WTC11 (cell line): ENCODE measurements at regions not wholly inside any gene's neighbourhood (a gene's known extent, or its start where the extent isn't known, plus 50 kb on each side); places are given as distances from the start of the nearest gene placed in this dataset.

Experiments
- ATAC-seq: fragments of 200-7000 bp; cut with Tn5 transposase; 2 replicates; pipeline ENCODE4 v1.10.0; 2021; ENCODE audit warnings: mild to moderate bottlenecking, moderate library complexity
- CTCF ChIA-PET: fragments of 300-600 bp; sonication (Branson Sonifier 250); formaldehyde crosslinking; loops from one replicate; lab custom pipeline; 2021; ENCODE audit warnings: antibody characterized with exemption; lab: Charles Lee
- POLR2A ChIA-PET: fragments of 350-600 bp; sonication (Branson Sonifier 250); formaldehyde crosslinking; loops from one replicate; lab custom pipeline; 2021; ENCODE audit warnings: antibody characterized with exemption; lab: Charles Lee
- DNase-seq: peaks from one replicate; pipeline ENCODE4 v3.0.0; 2021; ENCODE audit warnings: low spot score
- H3K27ac Mint-ChIP-seq: 2 replicates; pipeline ENCODE4 v1.8.0; 2021; ENCODE audit warnings: mixed read lengths
- H3K27me3 Mint-ChIP-seq: 2 replicates; pipeline ENCODE4 v1.8.0; 2021; ENCODE audit warnings: low read depth, mild to moderate bottlenecking, moderate library complexity, mixed read lengths
- H3K36me3 Mint-ChIP-seq: 2 replicates; pipeline ENCODE4 v1.8.0; 2021; ENCODE audit warnings: mixed read lengths
- H3K4me1 Mint-ChIP-seq: 2 replicates; pipeline ENCODE4 v1.8.0; 2022; ENCODE audit warnings: mixed read lengths
- H3K4me3 Mint-ChIP-seq: 2 replicates; pipeline ENCODE4 v1.8.0; 2021; ENCODE audit warnings: mild to moderate bottlenecking, moderate library complexity, mixed read lengths
- H3K9me3 Mint-ChIP-seq: 2 replicates; pipeline ENCODE4 v1.8.0; 2021; ENCODE audit warnings: mixed read lengths
- FOXJ3 ChIP-seq: sonication (generic); formaldehyde crosslinking; IDR thresholded peaks from 2 replicates; pipeline ENCODE4 v1.9.0; 2021; ENCODE audit warnings: missing genetic modification reagents, mild to moderate bottlenecking, borderline replicate concordance
- JUN ChIP-seq: sonication (generic); formaldehyde crosslinking; IDR thresholded peaks from 2 replicates; pipeline ENCODE4 v1.8.0; 2023; ENCODE audit warnings: mild to moderate bottlenecking, missing genetic modification reagents
- NFE2L1 ChIP-seq: sonication (generic); formaldehyde crosslinking; IDR thresholded peaks from 2 replicates; pipeline ENCODE4 v1.8.1; 2023; ENCODE audit warnings: missing genetic modification reagents
- NR2C2 ChIP-seq: sonication (generic); formaldehyde crosslinking; IDR thresholded peaks from 2 replicates; pipeline ENCODE4 v1.8.0; 2022; ENCODE audit warnings: mild to moderate bottlenecking, missing genetic modification reagents
- TF ChIP-seq, protein P1 (sequence below): fragments of 250-450 bp; sonication (Bioruptor Pico); IDR thresholded peaks from 2 replicates; pipeline ENCODE4 v1.9.0; 2021; ENCODE audit warnings: mild to moderate bottlenecking
- TF ChIP-seq, protein P2 (sequence below): fragments of 250-450 bp; sonication (Bioruptor Pico); conservative IDR thresholded peaks from 2 replicates; pipeline ENCODE4 v1.9.0; 2021; ENCODE audit warnings: mild to moderate bottlenecking

DNA sequence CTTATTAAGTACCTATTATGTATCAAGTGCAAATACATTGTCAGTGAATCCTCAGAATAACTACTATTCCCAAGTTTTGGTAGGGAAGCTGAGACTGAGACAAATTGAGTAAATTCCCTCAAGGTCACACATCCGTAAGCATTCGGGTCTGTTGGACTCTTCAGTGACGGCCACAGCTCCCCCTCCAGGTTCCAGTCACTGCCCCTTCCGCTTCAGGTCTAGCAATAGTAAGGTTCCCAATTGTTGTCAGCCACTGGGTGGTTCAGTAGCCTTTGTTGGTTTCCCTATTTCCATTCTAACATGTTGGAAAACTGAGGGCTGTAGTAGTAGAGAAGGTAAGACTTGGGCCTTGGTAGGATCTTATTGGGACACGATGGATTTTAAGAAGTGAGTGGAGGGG is 54.9 kb upstream of the TNRC6B start:
- Mint-ChIP-seq H3K9me3 (no peaks in the 10 kb centered on the region), H3K4me3 (no peak overlapping the region), H3K27me3 (no peaks in the 10 kb centered on the region), H3K4me1 (peaks cover 8% of the 10 kb centered on the region), H3K36me3 (no peaks in the 10 kb centered on the region), H3K27ac (no peak overlapping the region; the same call in 1 of the 2 replicates)
- ChIA-PET POLR2A (interaction anchor here (0.6 kb wide), 1 partner anchor 1601 kb away, joined by 4 read pairs; no protein-coding TSS in a partner anchor), CTCF (interaction anchor here (0.5 to 1.0 kb wide), 3 partner anchors 10 to 239 kb away, joined by 3 read pairs; no protein-coding TSS in a partner anchor)
- DNase-seq = no peak
- ATAC-seq = peak; percentile 63
- no peak for TF ChIP-seq JUN (CRISPR knock-in tag)

DNA sequence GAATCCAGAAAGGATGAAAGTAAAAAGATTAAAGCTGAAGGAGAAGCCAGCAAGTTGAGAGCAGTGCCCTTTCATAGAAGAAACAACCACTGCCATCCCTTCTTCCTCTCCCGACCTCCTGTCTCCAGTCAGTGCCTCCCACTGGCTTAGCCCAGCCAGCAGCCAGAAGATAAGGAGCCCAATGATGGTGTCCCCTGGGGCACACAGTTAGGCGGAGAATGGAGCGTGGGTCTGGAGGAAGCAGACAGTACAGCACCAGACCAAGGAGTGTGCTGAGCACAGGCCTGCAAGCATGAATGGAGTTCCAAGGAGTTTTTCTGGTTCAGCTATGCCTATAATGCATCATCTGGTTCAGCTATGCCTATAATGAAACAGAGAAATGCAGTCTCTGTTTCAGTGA is 54.3 kb upstream of the TNRC6B start:
- ChIA-PET POLR2A (interaction anchor here (0.7 to 1.8 kb wide), 2 partner anchors 79 to 92 kb away, joined by 3 to 6 read pairs; no protein-coding TSS in a partner anchor), CTCF (no interaction called here)
- Mint-ChIP-seq H3K27me3 (no peaks in the 10 kb centered on the region), H3K9me3 (no peaks in the 10 kb centered on the region), H3K36me3 (peaks cover 3% of the 10 kb centered on the region; the same call in 1 of the 2 replicates), H3K4me1 (peaks cover 8% of the 10 kb centered on the region), H3K4me3 (no peak overlapping the region), H3K27ac (no peak overlapping the region)
- ATAC-seq (no peak), DNase-seq (no peak)
- TF ChIP-seq, protein P1, sequence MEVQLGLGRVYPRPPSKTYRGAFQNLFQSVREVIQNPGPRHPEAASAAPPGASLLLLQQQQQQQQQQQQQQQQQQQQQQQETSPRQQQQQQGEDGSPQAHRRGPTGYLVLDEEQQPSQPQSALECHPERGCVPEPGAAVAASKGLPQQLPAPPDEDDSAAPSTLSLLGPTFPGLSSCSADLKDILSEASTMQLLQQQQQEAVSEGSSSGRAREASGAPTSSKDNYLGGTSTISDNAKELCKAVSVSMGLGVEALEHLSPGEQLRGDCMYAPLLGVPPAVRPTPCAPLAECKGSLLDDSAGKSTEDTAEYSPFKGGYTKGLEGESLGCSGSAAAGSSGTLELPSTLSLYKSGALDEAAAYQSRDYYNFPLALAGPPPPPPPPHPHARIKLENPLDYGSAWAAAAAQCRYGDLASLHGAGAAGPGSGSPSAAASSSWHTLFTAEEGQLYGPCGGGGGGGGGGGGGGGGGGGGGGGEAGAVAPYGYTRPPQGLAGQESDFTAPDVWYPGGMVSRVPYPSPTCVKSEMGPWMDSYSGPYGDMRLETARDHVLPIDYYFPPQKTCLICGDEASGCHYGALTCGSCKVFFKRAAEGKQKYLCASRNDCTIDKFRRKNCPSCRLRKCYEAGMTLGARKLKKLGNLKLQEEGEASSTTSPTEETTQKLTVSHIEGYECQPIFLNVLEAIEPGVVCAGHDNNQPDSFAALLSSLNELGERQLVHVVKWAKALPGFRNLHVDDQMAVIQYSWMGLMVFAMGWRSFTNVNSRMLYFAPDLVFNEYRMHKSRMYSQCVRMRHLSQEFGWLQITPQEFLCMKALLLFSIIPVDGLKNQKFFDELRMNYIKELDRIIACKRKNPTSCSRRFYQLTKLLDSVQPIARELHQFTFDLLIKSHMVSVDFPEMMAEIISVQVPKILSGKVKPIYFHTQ (CRISPR knock-in tag) = no peak
- TF ChIP-seq, protein P2, sequence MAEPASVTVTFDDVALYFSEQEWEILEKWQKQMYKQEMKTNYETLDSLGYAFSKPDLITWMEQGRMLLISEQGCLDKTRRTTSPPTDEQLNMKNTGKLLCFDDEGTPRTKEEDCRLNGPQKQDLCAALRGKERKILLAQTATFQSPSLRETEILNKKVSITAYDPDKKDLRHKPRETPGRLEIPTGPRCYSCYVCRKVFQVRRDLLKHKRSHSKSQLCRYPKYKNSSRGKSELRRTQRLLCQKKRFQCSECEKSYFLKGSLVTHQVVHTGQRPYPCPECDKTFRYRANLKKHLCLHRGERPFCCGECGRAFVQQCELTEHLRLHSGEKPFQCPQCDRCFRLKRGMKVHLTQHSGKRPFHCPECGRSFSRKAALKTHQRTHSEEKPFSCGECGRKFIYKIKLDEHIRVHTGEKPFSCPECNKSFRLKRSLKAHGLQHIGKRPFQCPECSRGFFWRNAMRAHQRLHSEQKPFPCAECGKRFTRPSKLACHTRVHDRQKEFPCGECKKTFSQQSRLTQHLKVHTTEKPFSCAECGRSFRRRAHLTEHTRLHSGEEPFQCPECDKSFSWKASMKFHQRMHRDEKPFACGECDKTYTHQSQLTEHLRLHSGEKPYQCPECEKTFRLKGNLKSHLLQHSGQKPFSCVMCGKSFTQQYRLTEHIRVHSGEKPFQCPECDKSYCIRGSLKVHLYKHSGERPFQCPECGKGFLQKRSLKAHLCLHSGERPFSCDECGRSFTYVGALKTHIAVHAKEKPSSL (CRISPR knock-in tag) = no peak
- TF ChIP-seq NR2C2 (CRISPR knock-in tag) (no peak), FOXJ3 (CRISPR knock-in tag) (no peak), NFE2L1 (CRISPR knock-in tag) (no peak)
